A549 (cell line): ENCODE measurements at regions not wholly inside any gene's neighbourhood (a gene's known extent, or its start where the extent isn't known, plus 50 kb on each side); places are given as distances from the start of the nearest gene placed in this dataset.

Source experiments
- ATAC-seq, 2 experiments: fragments of 200-7000 bp in 1 of 2; fragments of >200 bp in 1 of 2; cut with Nextera tagmentation in 1 of 2; cut with Tn5 transposase in 1 of 2; 3 replicates each; pipeline versions ENCODE4 v1.8.0 to v1.9.1; 2018 to 2020; ENCODE audit warnings: mild to moderate bottlenecking in 1 of 2, moderate library complexity in 1 of 2
- CTCF ChIA-PET: fragments of 300-600 bp; sonication (Branson Sonifier 250); formaldehyde crosslinking; extraction: SDS; loops from one replicate; lab custom pipeline; 2021; ENCODE audit warnings: antibody characterized with exemption, inconsistent platforms; lab: Yijun Ruan, JAX
- POLR2A ChIA-PET: fragments of 350-600 bp; formaldehyde crosslinking; extraction: SDS; loops from one replicate; lab custom pipeline; 2021; ENCODE audit warnings: antibody characterized with exemption, inconsistent platforms; lab: Yijun Ruan, JAX
- DNase-seq, 2 experiments: peaks; one replicate each; pipeline versions ENCODE4 v3.0.0 to v3.0.0-alpha.2; 2011 to 2016; ENCODE audit warnings: low read depth in 1 of 2, low spot score in 1 of 2
- FAIRE-seq: peaks from 2 replicates; lab custom pipeline; 2011; peaks lifted over from hg19 to GRCh38; lab: Jason Lieb, UNC
- H3K27ac ChIP-seq, 2 experiments: fragments of >200 bp; sonication (Bioruptor Twin); formaldehyde crosslinking; 3 replicates each; pipeline ENCODE4 v1.5.1; 2016 to 2017
- H3K4me1 ChIP-seq: fragments of >200 bp; sonication (Bioruptor Twin); formaldehyde crosslinking; 3 replicates; pipeline ENCODE4 v1.6.1; 2016
- H3K4me2 ChIP-seq: fragments of >200 bp; sonication (Bioruptor Twin); formaldehyde crosslinking; 3 replicates; pipeline ENCODE4 v1.6.1; 2016
- H3K4me3 ChIP-seq: fragments of >200 bp; sonication (Bioruptor Twin); formaldehyde crosslinking; 3 replicates; pipeline ENCODE4 v1.5.1; 2016
- H3K9me3 ChIP-seq: fragments of >200 bp; sonication (Bioruptor Twin); formaldehyde crosslinking; 3 replicates; pipeline ENCODE4 v1.6.1; 2016
- EP300 ChIP-seq, 2 experiments: fragments of >200 bp; sonication (Bioruptor Twin); formaldehyde crosslinking; IDR thresholded peaks; 2 replicates in 1 of 2; 3 replicates in 1 of 2; pipeline ENCODE4 v1.6.1; 2016 to 2017
- ESRRA ChIP-seq: fragments of 150-350 bp; IDR thresholded peaks from 2 replicates; pipeline ENCODE4 v1.6.1; 2014; ENCODE audit warnings: mild to moderate bottlenecking, low read length, borderline replicate concordance
- HES2 ChIP-seq: fragments of >200 bp; sonication (Bioruptor Twin); formaldehyde crosslinking; IDR thresholded peaks from 2 replicates; pipeline ENCODE4 v1.6.1; 2016
- HOXB13 ChIP-seq: fragments of 250-450 bp; sonication (Bioruptor Pico); IDR thresholded peaks from 2 replicates; pipeline ENCODE4 v1.5.0; 2020; ENCODE audit warnings: low read depth, mild to moderate bottlenecking, moderate library complexity
- HOXB5 ChIP-seq: fragments of 250-450 bp; sonication (Bioruptor Pico); IDR thresholded peaks from 2 replicates; pipeline ENCODE4 v1.5.0; 2020; ENCODE audit warnings: mild to moderate bottlenecking, moderate library complexity
- JUN ChIP-seq, 2 experiments: fragments of >200 bp; sonication (Bioruptor Twin); formaldehyde crosslinking; IDR thresholded peaks; 2 replicates in 1 of 2; 3 replicates in 1 of 2; pipeline ENCODE4 v1.6.1; 2016 to 2017
- KDM5A ChIP-seq: fragments of 200-600 bp; sonication (generic); IDR thresholded peaks from 2 replicates; pipeline ENCODE4 v1.6.1; 2016; ENCODE audit warnings: antibody characterized with exemption, mild to moderate bottlenecking
- NFE2L2 ChIP-seq: fragments of 150-350 bp; conservative IDR thresholded peaks from 2 replicates; pipeline ENCODE4 v1.6.1; 2014; ENCODE audit warnings: low read length
- NPAS2 ChIP-seq: fragments of 250-450 bp; sonication (Bioruptor Pico); IDR thresholded peaks from 2 replicates; pipeline ENCODE4 v1.8.0; 2022; ENCODE audit warnings: mild to moderate bottlenecking, moderate library complexity, borderline replicate concordance
- PBX3 ChIP-seq: IDR thresholded peaks from 2 replicates; pipeline ENCODE4 v1.6.1; 2012
- POLR2A ChIP-seq: IDR thresholded peaks from 2 replicates; pipeline ENCODE4 v1.6.1; 2012; ENCODE audit warnings: mild to moderate bottlenecking, low read length
- POLR2AphosphoS2 ChIP-seq: conservative IDR thresholded peaks from 2 replicates; pipeline ENCODE4 v1.6.1; 2012; ENCODE audit warnings: low read length, improper control_type of control experiment, inconsistent platforms
- RAD21 ChIP-seq, 2 experiments: fragments of >200 bp in 1 of 2; sonication (Bioruptor Twin) in 1 of 2; formaldehyde crosslinking in 1 of 2; IDR thresholded peaks in 1 of 2; conservative IDR thresholded peaks in 1 of 2; 2 replicates in 1 of 2; 3 replicates in 1 of 2; pipeline ENCODE4 v1.6.1; 2012 to 2018; ENCODE audit warnings: inconsistent platforms in 1 of 2
- RNF2 ChIP-seq: fragments of 200-600 bp; sonication (generic); IDR thresholded peaks from 2 replicates; pipeline ENCODE4 v1.6.1; 2016; ENCODE audit warnings: low read depth, mild to moderate bottlenecking, antibody characterized with exemption, moderate library complexity, borderline replicate concordance
- TFCP2L1 ChIP-seq: fragments of 250-450 bp; sonication (Bioruptor Pico); IDR thresholded peaks from 2 replicates; pipeline ENCODE4 v1.5.0; 2021; ENCODE audit warnings: mild to moderate bottlenecking
- USF2 ChIP-seq: fragments of 450-650 bp; IDR thresholded peaks from 2 replicates; pipeline ENCODE4 v1.6.1; 2014; ENCODE audit warnings: antibody characterized with exemption
- ZC3H11A ChIP-seq: fragments of 450-650 bp; IDR thresholded peaks from 2 replicates; pipeline ENCODE4 v1.6.1; 2014; ENCODE audit warnings: antibody characterized with exemption, mild to moderate bottlenecking
- WGBS: methylation state at CpG from one replicate; pipeline ENCODE4 v1.1.6; 2017; ENCODE audit errors: missing lambda C conversion rate; 5-methylcytosine and 5-hydroxymethylcytosine counted together

- ATAC-seq: no peak
Measured at GRCh38 chr4:151567056-151567455, 158.1 kb downstream of the FHIP1A start.

GRCh38 chr4:151568966-151569365 is 160.0 kb downstream of the FHIP1A start:
- ATAC-seq (no peak), FAIRE-seq (no peak), DNase-seq (no peak)
- no peak overlapping the region for H3K4me2 ChIP-seq
- H3K4me3 ChIP-seq: no peak overlapping the region
- CTCF ChIA-PET: interaction anchor here (0.9 kb wide), 1 partner anchor 45 kb away, joined by 3 read pairs; no protein-coding TSS in a partner anchor
- H3K27ac ChIP-seq: no peak overlapping the region
- POLR2A ChIA-PET: no interaction called here
- no peak for TF ChIP-seq HOXB13 (CRISPR knock-in tag)
- TF ChIP-seq EP300 (IDR thresholded peaks at IDR 0.05): no peak
- H3K4me1 ChIP-seq: no peaks in the 10 kb centered on the region
- H3K9me3 ChIP-seq: no peaks in the 10 kb centered on the region
- WGBS: 72% methylated on average over 5 of the region's 5 CpGs

More at GRCh38 chr4:151567056-151567455, 158.1 kb downstream of the FHIP1A start:
- no peaks in the 10 kb centered on the region for H3K4me1 ChIP-seq
- FAIRE-seq: no peak
- no peaks in the 10 kb centered on the region for H3K9me3 ChIP-seq
- no peak overlapping the region for H3K4me2 ChIP-seq
- H3K27ac ChIP-seq: no peak overlapping the region
- ChIA-PET CTCF (interaction anchor here (1.0 kb wide), 1 partner anchor 37 kb away, joined by 4 read pairs; no protein-coding TSS in a partner anchor), POLR2A (no interaction called here)
- DNase-seq: no peak
- WGBS: 28% methylated on average over 4 of the region's 4 CpGs
- no peak overlapping the region for H3K4me3 ChIP-seq
- TF ChIP-seq RNF2: no peak
- TF ChIP-seq NFE2L2: no peak
- TF ChIP-seq HOXB5 (CRISPR knock-in tag): no peak

- Histone ChIP-seq H3K4me1 (no peaks in the 10 kb centered on the region), H3K4me2 (no peak overlapping the region), H3K27ac (no peak overlapping the region), H3K9me3 (no peaks in the 10 kb centered on the region), H3K4me3 (no peak overlapping the region)
- POLR2A ChIA-PET: no interaction called here
- FAIRE-seq (no peak), DNase-seq (no peak), ATAC-seq (no peak)
- CTCF ChIA-PET: interaction anchor here (0.9 kb wide), 1 partner anchor 46 kb away, joined by 3 read pairs; no protein-coding TSS in a partner anchor
- no peak for TF ChIP-seq PBX3
- no peak for TF ChIP-seq HES2
- TF ChIP-seq KDM5A: no peak
- no peak for TF ChIP-seq USF2
- no peak for TF ChIP-seq POLR2AphosphoS2
Measured at GRCh38 chr4:151569650-151570049, 160.7 kb downstream of the FHIP1A start.

- WGBS: 74% methylated on average over 2 of the region's 2 CpGs
- TF ChIP-seq NPAS2 (no peak), JUN (IDR thresholded peaks at IDR 0.05) (no peak), POLR2A (no peak), ESRRA (no peak), RAD21 (conservative IDR thresholded peaks at IDR 0.05 in 1 of 2, IDR thresholded peaks at IDR 0.05 in 1 of 2) (no peak), ZC3H11A (no peak), TFCP2L1 (CRISPR knock-in tag) (no peak)
- TF ChIP-seq, all 56 proteins: peak for 0
- H3K27ac ChIP-seq: no peak overlapping the region
- ATAC-seq (no peak), FAIRE-seq (no peak), DNase-seq (no peak)
- ChIA-PET POLR2A (no interaction called here), CTCF (no interaction called here)
- no peaks in the 10 kb centered on the region for H3K9me3 ChIP-seq
- no peak overlapping the region for H3K4me3 ChIP-seq
- H3K4me1 ChIP-seq: no peaks in the 10 kb centered on the region
- no peak overlapping the region for H3K4me2 ChIP-seq
Measured at GRCh38 chr4:151573474-151573873, 164.5 kb downstream of the FHIP1A start.
